SK-MEL-5 (cell line): ENCODE measurements at regions not wholly inside any gene's neighbourhood (a gene's known extent, or its start where the extent isn't known, plus 50 kb on each side); places are given as distances from the start of the nearest gene placed in this dataset.

ENCODE experiments used
- DNase-seq: peaks from one replicate; pipeline ENCODE4 v3.0.0-alpha.2; 2016; ENCODE audit warnings: low read depth, low spot score
- in situ Hi-C: cut with HindIII; loops from 2 replicates; pipeline ENCODE4 v1.10.0; 2016; ENCODE audit warnings: low sequenced_read_pairs, high pct_unique_total_duplicates, low pct_unique_long_range_greater_than_20kb

DNA sequence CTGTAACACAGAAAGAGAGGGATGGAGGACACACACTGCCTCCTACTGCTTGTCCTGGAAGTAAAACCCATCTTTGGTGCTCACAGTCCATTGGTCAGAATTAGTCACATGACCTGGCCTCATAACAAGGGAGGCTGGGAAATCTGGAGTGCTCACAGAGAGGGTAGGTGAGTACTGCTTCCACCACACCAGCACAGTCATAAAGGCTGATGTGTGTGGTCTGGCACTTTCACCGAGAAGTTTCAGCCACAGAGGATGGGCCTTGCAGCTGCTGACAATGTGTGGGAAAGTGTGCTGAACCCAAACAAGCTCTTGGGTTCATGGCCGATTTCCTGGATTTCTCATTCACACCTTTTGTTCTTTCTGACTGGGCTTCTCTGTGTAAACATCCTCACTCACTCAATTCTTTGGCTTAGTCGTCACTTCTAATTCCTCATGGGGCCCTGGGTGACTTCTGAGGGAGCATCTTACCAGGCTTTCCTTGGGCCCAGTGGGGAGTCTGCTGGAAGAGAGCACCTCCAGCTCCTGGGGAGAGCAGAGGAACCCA lies 100.7 kb downstream of the ASB7 start:
- no peak for DNase-seq
- in situ Hi-C loops: no loop called here

DNA sequence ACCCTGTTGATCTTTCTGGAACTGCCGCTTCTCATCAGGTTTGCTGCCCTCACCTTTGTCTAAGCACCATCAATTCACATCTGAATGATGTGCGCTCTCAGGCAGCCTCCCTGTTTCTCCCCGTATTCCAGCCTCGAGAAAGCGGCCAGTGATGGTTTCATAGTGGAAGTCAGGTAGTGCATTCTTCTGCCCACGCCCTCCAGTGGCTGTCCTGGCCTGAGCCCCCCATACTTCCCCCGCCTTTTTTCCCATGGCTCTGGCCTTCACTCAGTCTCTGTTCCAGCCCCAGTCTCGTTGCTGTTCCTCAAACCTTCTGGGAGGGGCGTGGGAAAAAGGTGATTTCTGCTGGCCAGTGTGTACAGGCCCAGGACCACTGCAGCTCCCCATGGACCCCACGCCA lies 101.3 kb downstream of the ASB7 start:
- in situ Hi-C loops: no loop called here

DNA sequence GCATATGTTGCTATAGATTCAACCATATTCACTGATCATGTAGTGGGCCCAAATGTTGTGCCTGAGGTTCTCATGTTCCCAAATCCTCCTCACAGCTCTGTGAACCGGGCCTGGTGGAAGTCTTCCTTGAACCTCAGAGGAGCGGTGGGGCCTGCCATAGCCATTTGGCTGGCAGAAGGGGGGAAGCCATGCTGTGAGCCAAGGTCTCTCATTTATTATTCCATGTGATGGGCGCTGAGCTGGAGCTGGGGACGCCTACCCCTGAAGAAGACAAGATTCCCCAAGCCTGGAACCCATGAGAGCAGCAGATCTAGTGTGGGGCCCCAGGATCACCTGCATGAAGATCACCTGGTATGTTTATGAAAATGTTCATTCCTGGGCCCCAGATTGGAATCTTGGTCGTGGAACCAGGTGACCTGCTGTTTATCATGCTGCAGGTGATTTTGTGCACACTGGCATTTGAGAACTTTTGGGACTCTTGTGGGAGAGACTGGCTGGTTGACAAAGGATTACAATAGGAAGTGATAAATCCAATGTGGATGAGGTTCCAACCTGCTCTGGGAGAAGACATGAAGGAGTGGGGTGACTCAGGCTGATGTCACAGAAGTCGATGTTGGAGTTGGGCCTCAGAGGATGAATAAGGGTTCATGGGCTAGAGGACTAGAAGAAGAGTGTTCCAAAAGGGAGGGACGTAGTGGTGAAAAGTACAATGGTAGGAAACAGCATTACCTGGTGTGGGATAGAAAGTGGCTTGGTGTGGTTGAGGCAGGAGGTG lies 102.1 kb downstream of the ASB7 start:
- no peak for DNase-seq
- in situ Hi-C loops: no loop called here

More for the DNA sequence above, 101.3 kb downstream of the ASB7 start:
- no peak for DNase-seq

DNA sequence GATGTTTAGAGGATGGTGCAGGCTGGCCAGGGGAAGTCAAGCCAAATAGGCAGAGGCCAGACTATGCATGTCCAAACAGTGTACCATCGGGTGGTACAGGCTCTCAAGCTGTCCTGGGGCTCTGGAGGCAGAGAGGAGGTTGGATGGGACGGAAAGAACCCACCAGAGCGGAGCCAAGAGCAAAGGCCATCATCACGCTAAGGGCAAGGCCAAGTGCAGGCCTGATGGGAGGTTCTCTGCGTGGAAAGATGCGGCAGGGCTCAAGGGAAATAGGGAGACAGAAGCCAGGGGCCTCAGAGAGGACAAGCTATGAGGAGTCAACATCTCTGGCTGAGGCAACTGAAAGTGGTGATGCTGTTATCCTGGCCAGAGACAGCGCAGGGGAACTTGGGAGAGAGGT lies 102.7 kb downstream of the ASB7 start:
- in situ Hi-C loops: no loop called here
- no peak for DNase-seq

DNA sequence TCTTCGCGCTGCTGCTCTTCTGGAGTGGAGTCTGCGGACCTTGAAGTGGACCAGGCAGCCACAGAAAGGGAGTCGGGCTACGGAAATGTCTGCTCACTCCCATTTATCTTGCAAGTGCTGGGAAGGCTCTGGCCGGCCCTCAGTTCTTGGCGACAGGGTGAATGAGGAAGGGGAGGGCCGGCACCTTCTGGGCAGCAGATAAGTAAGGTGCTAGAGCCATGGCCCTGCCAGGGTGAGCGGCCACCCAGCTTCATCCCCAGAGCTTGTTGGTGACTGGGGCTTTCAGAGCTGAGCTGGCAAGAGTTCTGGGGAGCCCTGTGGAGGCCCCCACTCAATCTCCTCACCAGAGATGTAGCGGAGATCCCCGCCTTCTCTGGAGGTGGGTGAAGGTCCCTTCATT lies 103.5 kb downstream of the ASB7 start:
- in situ Hi-C loops: no loop called here
- DNase-seq: no peak

DNA sequence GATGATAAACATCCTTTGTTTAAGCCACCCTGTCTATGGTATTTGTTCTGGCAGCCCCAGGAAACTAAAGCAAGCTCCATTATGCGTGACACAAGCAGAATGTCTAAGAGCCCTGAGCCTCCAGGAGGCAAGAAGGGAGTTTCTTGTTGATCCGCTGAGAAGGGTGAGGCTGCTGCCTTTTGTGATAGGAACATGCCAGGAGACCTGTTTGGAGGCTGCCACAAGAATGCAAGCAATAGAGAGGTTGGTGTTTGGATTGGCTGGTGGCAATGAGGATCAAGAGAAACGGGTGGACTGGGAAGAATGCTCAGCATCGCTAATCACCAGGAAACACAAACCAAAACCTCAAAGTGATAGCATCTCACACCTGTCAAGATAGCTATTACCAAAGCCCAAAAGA lies 104.8 kb downstream of the ASB7 start:
- in situ Hi-C loops: no loop called here
- no peak for DNase-seq

DNA sequence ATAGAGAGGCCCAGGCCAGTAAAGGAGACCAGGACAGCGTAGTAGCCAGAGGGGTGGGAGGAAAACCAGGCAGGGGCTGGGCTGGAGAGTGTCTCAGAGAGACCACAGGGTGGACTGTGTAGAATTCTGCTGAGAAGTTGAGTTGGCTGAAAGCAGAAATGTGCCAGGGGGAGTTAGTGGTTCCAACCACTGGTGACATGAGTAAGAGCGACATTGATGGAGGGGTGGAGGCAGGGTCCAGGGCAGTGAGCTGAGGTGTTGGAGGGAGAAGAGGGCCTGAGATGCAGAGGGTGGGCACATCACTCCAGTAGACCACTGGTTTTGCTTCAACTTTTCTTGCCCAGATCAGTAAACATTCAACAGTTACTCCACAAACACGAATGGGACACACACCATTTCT lies 106.5 kb downstream of the ASB7 start:
- no peak for DNase-seq
- in situ Hi-C loops: no loop called here

DNA sequence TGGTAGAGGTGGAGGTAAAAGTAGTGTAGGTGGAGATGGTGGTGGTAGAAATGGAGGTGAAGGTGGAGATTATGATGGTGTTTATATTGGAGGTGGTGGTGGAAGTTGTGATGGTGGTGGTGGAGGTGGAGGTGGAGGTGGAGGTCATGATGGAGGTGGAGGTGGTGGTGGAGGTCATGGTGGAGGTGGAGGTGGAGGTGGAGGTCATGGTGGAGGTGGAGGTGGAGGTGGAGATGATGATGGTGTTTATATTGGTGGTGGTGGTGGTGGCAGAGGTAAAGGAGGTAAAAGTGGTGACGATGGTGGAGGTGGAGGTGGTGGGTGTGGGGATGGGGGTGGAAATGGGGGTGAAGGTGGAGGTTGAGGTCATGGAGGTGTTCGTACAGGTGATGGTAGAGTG lies 107.8 kb downstream of the ASB7 start:
- in situ Hi-C loops: no loop called here
- DNase-seq: no peak

DNA sequence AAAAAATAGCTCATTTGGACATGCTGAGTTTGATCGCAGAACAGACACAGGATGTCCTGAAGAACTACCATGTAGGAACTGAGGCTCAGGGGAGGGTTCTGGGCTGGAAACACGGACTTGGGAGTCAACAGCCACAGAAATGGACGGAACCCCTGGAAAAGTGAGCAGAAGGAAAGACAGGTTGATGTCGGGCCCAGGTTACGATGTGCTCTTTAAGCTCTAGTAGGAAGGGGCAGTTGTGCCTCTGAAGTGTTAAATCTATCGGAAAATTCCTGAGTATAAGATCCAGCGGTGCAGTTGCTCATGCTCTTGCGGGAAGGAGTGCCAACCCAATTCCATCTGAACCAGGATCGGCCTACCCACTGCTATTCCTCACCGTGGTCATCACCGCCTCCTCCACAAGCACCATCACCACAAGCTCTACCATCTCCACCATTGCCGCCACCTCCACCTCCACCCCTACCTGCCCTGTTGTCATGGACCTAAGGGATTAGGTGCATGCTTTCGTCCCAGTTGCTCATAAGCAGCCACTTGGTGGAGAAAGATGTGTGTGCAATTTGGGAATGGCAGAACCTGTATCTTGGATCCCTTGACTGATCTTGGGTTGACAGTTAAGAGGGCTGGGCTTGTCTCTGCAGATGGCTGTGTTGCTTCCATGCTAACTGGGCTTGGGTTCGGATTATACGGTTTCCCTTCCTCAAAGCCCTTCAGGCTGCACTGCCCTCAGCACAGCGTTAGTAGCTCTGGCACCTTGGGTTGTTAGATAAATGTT lies 108.5 kb downstream of the ASB7 start:
- DNase-seq: no peak
- in situ Hi-C loops: no loop called here

DNA sequence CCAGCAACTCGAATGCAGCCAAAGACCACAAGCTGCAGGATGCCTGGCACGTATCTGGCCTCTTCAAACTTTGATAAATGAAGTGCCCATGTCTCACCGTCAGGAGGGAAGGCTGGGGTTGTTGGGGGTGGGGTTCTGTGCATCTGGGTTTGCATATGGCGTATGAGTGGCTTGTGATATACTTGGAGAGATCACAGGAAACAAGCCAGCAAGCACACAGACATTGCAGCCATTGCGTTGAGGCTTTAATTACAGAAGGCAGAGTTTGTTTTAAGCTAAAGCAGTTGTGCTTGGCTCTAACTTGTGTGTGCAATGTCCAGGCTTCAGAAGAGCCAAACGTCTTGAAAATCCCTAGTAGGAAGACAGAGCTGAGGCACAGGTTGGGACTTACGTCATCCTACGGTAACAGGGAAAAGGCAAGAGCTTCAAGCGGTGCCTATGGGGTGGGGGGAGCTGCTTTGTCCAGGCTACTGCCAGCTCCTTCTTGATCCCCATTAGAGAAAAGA lies 109.2 kb downstream of the ASB7 start:
- in situ Hi-C loops: no loop called here
- no peak for DNase-seq

DNA sequence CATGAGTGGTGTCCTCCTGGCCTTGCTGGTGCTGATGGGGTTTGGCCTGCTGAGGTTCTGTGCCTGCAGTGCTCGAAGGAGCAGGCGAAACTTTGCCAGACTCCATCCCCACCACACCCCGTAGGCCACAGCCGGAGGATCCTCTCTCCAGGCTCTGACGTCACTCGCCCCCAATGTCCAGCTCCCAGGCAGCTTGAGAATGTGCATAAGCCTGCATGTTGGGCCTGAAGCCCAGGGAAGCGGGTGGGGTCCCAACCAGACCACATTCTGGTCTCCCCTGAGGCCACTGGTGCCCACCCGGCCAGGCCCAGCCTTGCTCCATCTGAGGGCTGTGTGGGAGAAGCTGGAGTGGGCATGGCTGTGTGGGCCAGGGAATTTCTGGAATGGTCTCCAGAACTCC lies 109.8 kb downstream of the ASB7 start:
- DNase-seq: no peak
- in situ Hi-C loops: no loop called here

DNA sequence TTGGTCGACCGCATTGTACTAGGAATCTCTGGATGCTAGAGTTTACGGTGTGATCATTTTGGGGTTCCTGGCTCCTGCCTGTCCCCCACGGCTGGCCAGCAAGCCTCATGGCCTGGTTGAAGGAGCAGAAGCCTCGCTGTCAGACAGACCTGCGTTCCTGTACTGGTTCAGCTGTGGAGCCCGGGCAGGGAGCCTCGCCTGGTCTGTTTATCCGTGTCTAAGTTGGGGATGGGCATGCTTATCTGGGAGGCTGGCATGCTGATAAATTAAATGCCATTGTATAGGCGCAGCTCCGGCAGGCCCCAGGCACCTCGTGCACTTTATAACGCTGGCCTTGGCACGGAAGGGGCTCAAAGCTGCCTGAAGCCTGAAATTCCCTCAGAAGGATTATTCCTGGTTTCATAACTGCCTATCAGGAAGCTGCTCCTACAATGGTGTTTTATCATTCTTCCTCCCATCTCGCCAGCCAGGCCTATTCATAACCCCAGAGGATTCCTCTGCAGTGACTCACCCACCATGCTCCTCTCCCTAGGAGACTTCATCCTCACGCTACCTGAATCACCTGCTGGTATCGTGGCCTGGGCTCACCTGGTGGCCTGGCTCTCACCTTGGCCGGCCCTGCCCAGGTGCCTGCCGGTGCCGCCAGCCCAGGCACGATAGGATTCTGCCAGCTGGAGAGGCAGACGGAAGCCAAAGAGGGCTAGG lies 110.9 kb downstream of the ASB7 start:
- in situ Hi-C loops: no loop called here
- DNase-seq: peak; percentile 91

DNA sequence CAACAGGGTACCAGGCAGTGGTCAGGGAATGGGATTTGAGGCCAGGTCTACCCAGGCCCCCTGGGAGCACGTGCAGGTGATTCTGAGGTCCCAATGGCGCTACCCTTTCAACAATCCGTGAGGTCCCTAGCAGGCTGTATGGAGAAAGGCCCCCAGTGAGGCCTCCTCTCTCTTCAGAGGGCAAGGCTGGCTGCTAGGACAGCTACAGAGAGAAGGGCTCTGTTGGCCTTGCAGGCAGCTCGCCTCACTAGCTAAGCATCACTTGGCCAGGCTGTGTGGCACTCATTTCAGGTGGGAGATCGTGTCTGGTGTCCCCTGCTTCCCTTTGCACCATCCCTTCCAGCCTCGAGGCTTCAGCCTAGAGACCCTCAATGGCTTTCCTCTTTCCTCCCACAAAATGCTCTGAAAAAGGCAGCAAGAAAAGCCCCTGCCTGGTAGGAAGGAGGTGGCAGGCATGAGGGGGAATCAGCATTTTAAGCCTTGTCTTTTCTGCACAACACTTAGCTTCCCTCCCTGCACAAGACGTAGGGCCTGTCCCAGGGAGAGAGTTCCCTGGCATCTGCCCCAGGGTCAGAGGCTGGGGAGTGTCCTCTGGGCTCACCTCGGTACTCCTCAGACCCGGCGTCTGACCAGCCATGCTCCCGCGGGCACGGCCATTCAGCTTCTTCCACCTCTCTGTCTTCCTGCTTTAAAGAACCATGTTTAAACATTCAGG lies 111.8 kb downstream of the ASB7 start:
- DNase-seq: no peak
- in situ Hi-C loops: no loop called here

DNA sequence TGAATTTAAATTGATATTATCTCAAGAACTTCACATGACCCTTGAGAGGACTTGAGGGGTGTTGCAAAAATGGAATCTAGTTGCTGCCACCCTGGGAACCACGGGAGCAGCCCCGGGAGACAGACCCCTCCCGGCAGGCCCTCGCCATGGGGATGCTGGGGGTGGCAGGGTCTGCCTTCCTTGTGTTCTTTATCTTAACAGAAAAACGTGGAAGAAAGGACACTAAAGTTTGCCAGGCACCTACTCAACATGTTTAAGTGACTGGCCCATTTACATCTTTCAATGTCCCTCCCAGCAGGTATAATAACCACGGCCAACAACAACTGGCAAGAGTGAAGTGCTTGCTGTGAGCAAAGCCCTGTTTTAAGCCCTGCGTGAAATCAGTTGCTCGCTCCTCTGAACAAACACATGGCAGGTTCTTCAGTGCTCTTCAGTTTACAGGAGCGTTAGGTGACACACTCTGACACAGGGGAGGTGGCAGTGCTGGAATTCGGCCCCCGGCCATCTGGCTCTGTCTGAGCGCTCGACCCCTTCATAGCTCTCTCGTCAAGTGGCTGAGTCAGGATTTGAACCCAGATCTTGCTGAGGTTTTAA lies 112.5 kb downstream of the ASB7 start:
- in situ Hi-C loops: no loop called here
- DNase-seq: no peak

DNA sequence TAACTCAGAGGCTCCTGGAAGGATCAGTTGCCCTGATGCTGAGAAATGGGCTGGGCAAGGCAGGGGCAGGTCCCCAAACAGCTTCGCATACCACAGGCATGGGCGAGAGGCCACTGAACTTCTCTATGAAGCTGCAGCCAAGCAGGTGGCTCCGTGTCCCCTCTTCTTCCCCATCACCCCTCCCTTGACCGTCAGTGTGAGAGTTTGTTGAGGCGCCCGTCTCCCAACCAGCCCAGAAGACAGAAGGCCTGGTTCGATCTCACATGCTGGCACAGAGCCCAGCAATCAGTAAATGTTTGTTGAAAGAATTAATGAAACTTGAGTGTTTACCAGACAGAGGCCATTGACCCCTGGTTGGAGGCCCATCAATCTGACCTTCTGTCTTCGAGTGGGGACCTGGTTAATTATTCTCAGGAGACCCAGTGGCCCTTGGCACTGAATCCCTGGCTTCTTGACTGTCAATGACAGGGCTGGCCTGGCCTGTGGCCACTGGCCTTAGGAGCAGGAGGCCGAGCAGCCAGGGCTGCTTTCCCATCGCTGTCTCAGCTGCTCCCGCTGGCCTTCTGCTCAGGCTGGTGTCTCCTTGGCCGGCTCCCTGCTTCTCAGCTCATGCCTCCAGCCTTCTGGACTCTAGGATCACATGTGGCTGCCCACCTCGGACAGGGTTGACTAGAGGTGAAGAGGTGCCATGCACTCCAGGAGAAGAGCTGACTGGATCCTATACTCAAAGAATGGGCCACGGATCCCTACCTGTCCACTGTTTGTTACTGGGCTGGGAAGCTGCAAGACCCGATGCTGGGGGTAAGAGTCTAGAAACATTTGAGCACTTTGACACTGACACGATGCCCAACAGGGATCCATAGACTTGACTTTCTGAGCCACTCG lies 113.4 kb downstream of the ASB7 start:
- in situ Hi-C loops: no loop called here
- DNase-seq: no peak

DNA sequence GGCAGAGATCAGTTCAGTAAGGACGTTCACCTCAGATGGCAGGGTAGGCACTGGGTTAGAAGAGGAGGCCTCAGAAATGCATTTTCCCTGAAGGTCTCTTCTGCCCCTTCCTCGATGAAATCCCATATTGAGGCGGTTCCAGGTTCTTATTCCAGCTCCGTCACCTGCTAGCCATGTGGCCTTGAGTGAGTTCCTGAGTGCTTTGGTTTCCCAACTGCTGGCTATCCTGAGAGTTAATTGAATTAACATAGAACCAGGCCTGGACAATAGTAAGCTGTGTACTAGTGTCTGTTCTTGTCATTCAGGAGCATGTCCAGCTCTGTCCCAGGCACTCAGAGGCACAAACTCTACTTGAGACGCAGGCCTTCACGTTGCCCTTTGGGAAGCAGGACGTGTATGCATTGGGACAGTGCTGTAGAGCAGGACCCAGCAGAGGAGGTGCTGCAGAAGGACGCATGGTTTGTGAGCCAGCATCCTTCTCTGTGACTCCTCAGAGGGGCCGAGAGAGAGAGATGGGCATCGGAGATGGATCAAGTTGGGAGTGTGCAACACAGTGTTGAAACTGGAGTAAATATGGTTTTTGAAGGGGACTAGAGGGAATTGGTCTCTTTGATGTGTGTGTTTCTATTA lies 114.2 kb downstream of the ASB7 start:
- in situ Hi-C loops: no loop called here
- no peak for DNase-seq
